Tibial artery (tissue), 4 donors: ENCODE measurements at regions not wholly inside any gene's neighbourhood (a gene's known extent, or its start where the extent isn't known, plus 50 kb on each side); places are given as distances from the start of the nearest gene placed in this dataset.

Experiments
- DNase-seq, 2 donors: peaks; one replicate each; pipeline ENCODE4 v3.0.0-alpha.2; 2019
- H3K27ac ChIP-seq, 2 donors: fragments of 200-600 bp; sonication (generic) in 1 of 2; 1 replicate in 1 of 2; 2 replicates in 1 of 2; pipeline ENCODE4 v1.5.1; 2018 to 2019; ENCODE audit warnings: mild to moderate bottlenecking in 1 of 2
- H3K27me3 ChIP-seq, 2 donors: fragments of 200-600 bp; sonication (generic) in 1 of 2; one replicate each; pipeline versions ENCODE4 v1.5.1 to v1.6.0; 2016 to 2019
- H3K36me3 ChIP-seq, 3 donors: fragments of 200-600 bp; sonication (generic) in 2 of 3; one replicate each; pipeline ENCODE4 v1.5.1; 2016 to 2019; ENCODE audit warnings: mild to moderate bottlenecking in 2 of 3
- H3K4me1 ChIP-seq, 4 donors: fragments of 200-600 bp; sonication (generic) in 2 of 4; 1 replicate in 3 of 4; 2 replicates in 1 of 4; pipeline ENCODE4 v1.5.1; 2016 to 2019
- H3K4me3 ChIP-seq, 2 donors: fragments of 200-600 bp; sonication (generic) in 1 of 2; 1 replicate in 1 of 2; 2 replicates in 1 of 2; pipeline ENCODE4 v1.5.1; 2018 to 2019; ENCODE audit warnings: mild to moderate bottlenecking in 2 of 2
- H3K9me3 ChIP-seq, 3 donors: fragments of 200-600 bp; sonication (generic) in 1 of 3; one replicate each; pipeline ENCODE4 v1.5.1; 2016 to 2019
- CTCF ChIP-seq, 2 experiments: fragments of 200-600 bp in 1 of 2; fragments of 450-650 bp in 1 of 2; IDR thresholded peaks; one replicate each; pipeline ENCODE4 v1.5.1; 2017 to 2019; ENCODE audit warnings: antibody characterized with exemption in 2 of 2, mild to moderate bottlenecking in 1 of 2, moderate library complexity in 1 of 2
- intact Hi-C: fragments of 100-400 bp; cut with DNase I; formaldehyde crosslinking; loops from one replicate; pipeline ENCODE4 v1.15.0; 2023; ENCODE audit warnings: low total_unique reads

DNA sequence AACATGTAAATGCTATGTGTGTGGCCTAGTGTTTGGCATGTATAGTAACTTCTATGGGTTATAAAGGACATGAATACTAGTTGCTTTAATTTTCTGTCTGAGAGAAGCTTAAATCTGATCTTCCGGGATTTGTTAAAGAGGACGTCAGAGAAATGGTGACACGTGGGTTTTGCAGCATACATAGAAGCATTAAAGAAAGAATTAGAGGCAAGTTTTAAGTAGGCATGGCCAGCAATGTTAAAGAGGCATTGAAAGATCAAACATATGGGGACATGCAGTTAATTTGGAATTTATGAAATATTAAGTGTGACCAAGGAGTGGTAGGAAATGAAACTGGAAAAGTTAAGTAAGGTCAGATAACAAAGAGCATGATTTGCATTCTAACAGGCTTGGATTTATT, 311.4 kb upstream of the RIOK2 start:
- Histone ChIP-seq H3K4me3 (no peak overlapping the region), H3K9me3 (no peaks in the 10 kb centered on the region), H3K36me3 (no peaks in the 10 kb centered on the region), H3K27ac (no peak overlapping the region), H3K27me3 (no peaks in the 10 kb centered on the region), H3K4me1 (no peaks in the 10 kb centered on the region)
- DNase-seq, result no peak
- intact Hi-C loops, result no loop called here
- no peak for TF ChIP-seq CTCF (IDR thresholded peaks at IDR 0.05)

DNA sequence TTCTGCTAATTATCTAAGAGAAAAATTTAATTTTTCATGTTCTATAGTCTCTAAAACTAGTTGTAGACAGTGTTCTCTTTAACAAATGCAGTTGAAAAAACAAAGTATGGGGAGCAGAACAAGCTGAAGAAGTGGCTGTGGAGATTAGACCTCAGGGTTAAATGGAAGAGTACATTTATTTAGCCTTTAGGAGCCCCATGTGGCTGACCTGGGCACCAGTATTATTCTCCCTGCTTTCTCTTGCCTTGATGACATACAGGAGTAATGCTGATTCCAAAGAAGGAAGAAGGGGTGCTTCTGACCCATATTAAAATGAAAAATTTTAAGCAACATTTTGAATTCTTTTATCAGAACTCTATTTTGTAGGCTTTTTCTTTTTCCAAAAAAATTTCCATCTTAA, 312.3 kb upstream of the RIOK2 start:
- no peaks in the 10 kb centered on the region for H3K36me3 ChIP-seq
- no peak for DNase-seq
- no peak overlapping the region for H3K4me3 ChIP-seq
- H3K27ac ChIP-seq, result no peak overlapping the region
- H3K27me3 ChIP-seq, result no peaks in the 10 kb centered on the region
- no peaks in the 10 kb centered on the region for H3K9me3 ChIP-seq
- TF ChIP-seq CTCF (IDR thresholded peaks at IDR 0.05), result no peak
- intact Hi-C loops, result no loop called here
- H3K4me1 ChIP-seq, result no peaks in the 10 kb centered on the region

GRCh38 chr5:97496037-97496436, 313.0 kb upstream of the RIOK2 start:
- H3K4me3 ChIP-seq, result no peak overlapping the region
- TF ChIP-seq CTCF (IDR thresholded peaks at IDR 0.05), result no peak
- H3K4me1 ChIP-seq, result no peaks in the 10 kb centered on the region
- intact Hi-C loops, result no loop called here
- H3K9me3 ChIP-seq, result no peaks in the 10 kb centered on the region
- H3K27ac ChIP-seq, result no peak overlapping the region
- H3K36me3 ChIP-seq, result no peaks in the 10 kb centered on the region
- H3K27me3 ChIP-seq, result no peaks in the 10 kb centered on the region
- DNase-seq, result no peak

GRCh38 chr5:97498657-97499056, 315.6 kb upstream of the RIOK2 start:
- no peak for TF ChIP-seq CTCF (IDR thresholded peaks at IDR 0.05)
- no peaks in the 10 kb centered on the region for H3K27me3 ChIP-seq
- no peak for DNase-seq
- H3K36me3 ChIP-seq, result no peaks in the 10 kb centered on the region
- no peaks in the 10 kb centered on the region for H3K9me3 ChIP-seq
- intact Hi-C loops, result no loop called here
- H3K4me3 ChIP-seq, result no peak overlapping the region
- no peak overlapping the region for H3K27ac ChIP-seq
- H3K4me1 ChIP-seq, result no peaks in the 10 kb centered on the region

- Histone ChIP-seq H3K4me1 (no peaks in the 10 kb centered on the region), H3K9me3 (no peaks in the 10 kb centered on the region), H3K4me3 (no peak overlapping the region), H3K27ac (no peak overlapping the region), H3K27me3 (no peaks in the 10 kb centered on the region), H3K36me3 (no peaks in the 10 kb centered on the region)
- intact Hi-C loops, result no loop called here
- TF ChIP-seq CTCF (IDR thresholded peaks at IDR 0.05), result no peak
- DNase-seq, result no peak
These were observed 316.6 kb upstream of the RIOK2 start for GRCh38 chr5:97499605-97500004.

DNA sequence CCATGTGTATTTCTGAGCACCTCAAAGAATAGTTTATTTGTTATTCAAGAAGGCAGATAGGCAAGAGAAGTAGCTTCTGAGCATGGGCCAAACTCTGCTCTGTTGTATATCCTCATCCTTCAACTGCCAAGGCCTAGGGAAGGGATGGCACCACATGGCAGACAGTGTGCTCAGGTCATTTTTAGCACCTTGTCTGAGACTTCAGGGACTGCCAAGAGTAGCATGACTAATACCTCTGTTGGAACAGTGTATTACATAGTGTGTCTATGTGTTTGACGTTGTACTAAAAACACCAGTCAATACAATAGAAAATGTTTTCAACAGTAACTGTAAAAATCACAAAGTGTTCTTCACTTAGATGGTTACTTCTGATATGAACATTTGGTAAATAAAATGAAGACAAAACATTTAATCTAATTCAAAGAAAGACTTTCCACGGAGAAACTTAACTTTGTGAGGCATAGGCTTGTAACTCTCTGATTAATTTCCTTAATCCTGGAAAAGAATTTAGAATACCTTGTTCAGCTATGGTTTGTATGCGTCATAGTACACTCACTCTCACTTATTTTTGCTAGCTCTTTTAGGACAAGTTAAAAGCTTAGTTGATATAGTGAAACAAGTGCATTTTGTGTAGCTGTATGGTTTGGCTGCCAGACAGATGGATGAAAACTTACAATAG, 318.4 kb upstream of the RIOK2 start:
- Histone ChIP-seq H3K27ac (no peak overlapping the region), H3K36me3 (no peaks in the 10 kb centered on the region), H3K9me3 (no peaks in the 10 kb centered on the region), H3K4me3 (no peak overlapping the region), H3K27me3 (no peaks in the 10 kb centered on the region), H3K4me1 (no peaks in the 10 kb centered on the region)
- no peak for DNase-seq
- TF ChIP-seq CTCF (IDR thresholded peaks at IDR 0.05), result no peak
- intact Hi-C loops, result no loop called here
